T-helper 1 cell treated with Interleukin-12 subunit alpha and Interleukin-12 subunit beta and Interleukin-4 antibody, amounts not matched to agents 30 μg/mL and 1 μg/mL, for 36 hours (primary cell): ENCODE measurements at regions not wholly inside any gene's neighbourhood (a gene's known extent, or its start where the extent isn't known, plus 50 kb on each side); places are given as distances from the start of the nearest gene placed in this dataset.

ENCODE experiments used
- H3K27ac Mint-ChIP-seq: one replicate; pipeline ENCODE4 v1.8.0; 2021; ENCODE audit warnings: mild to moderate bottlenecking, mixed read lengths
- H3K27me3 Mint-ChIP-seq: one replicate; pipeline ENCODE4 v1.8.0; 2021; ENCODE audit warnings: low read depth, mixed read lengths
- H3K36me3 Mint-ChIP-seq: one replicate; pipeline ENCODE4 v1.8.0; 2021; ENCODE audit warnings: low read depth, mixed read lengths
- H3K4me1 Mint-ChIP-seq: one replicate; pipeline ENCODE4 v1.8.0; 2021; ENCODE audit warnings: low read depth, mixed read lengths
- H3K4me3 Mint-ChIP-seq: one replicate; pipeline ENCODE4 v1.8.0; 2021; ENCODE audit warnings: mild to moderate bottlenecking, moderate library complexity, mixed read lengths
- H3K9me3 Mint-ChIP-seq: one replicate; pipeline ENCODE4 v1.8.0; 2021; ENCODE audit warnings: mixed read lengths

- peaks cover 2% of the 10 kb centered on the region for H3K4me1 Mint-ChIP-seq
- no peaks in the 10 kb centered on the region for H3K36me3 Mint-ChIP-seq
- peaks cover 7% of the 10 kb centered on the region for H3K9me3 Mint-ChIP-seq
- no peak overlapping the region for H3K4me3 Mint-ChIP-seq
- H3K27me3 Mint-ChIP-seq = no peaks in the 10 kb centered on the region
- no peak overlapping the region for H3K27ac Mint-ChIP-seq
These were observed 553.0 kb upstream of the ZNF462 start for GRCh38 chr9:106309925-106310324.

- no peak overlapping the region for H3K4me3 Mint-ChIP-seq
- peak overlapping the region; percentile 26 for H3K27ac Mint-ChIP-seq
- peaks cover 2% of the 10 kb centered on the region for H3K4me1 Mint-ChIP-seq
These were observed 552.2 kb upstream of the ZNF462 start for GRCh38 chr9:106310782-106311181.

GRCh38 chr9:106312906-106313305, 550.1 kb upstream of the ZNF462 start:
- Mint-ChIP-seq H3K4me1 (no peaks in the 10 kb centered on the region), H3K36me3 (no peaks in the 10 kb centered on the region), H3K27ac (no peak overlapping the region)

More at GRCh38 chr9:106310782-106311181, 552.2 kb upstream of the ZNF462 start:
- H3K36me3 Mint-ChIP-seq = no peaks in the 10 kb centered on the region
- H3K9me3 Mint-ChIP-seq = peaks cover 7% of the 10 kb centered on the region
- H3K27me3 Mint-ChIP-seq = no peaks in the 10 kb centered on the region

GRCh38 chr9:106314476-106314875, 548.5 kb upstream of the ZNF462 start:
- no peak overlapping the region for H3K4me3 Mint-ChIP-seq
- H3K4me1 Mint-ChIP-seq = no peaks in the 10 kb centered on the region
- H3K9me3 Mint-ChIP-seq = peaks cover 8% of the 10 kb centered on the region
- H3K36me3 Mint-ChIP-seq = no peaks in the 10 kb centered on the region
- H3K27ac Mint-ChIP-seq = no peak overlapping the region
- H3K27me3 Mint-ChIP-seq = no peaks in the 10 kb centered on the region

More at GRCh38 chr9:106312906-106313305, 550.1 kb upstream of the ZNF462 start:
- Mint-ChIP-seq H3K4me3 (no peak overlapping the region), H3K9me3 (peaks cover 3% of the 10 kb centered on the region), H3K27me3 (no peaks in the 10 kb centered on the region)

GRCh38 chr9:106321394-106322180, 541.4 kb upstream of the ZNF462 start:
- Mint-ChIP-seq H3K36me3 (no peaks in the 10 kb centered on the region), H3K27me3 (no peaks in the 10 kb centered on the region), H3K27ac (no peak overlapping the region), H3K4me1 (no peaks in the 10 kb centered on the region), H3K4me3 (no peak overlapping the region), H3K9me3 (peaks cover 5% of the 10 kb centered on the region)

- Mint-ChIP-seq H3K36me3 (no peaks in the 10 kb centered on the region), H3K27me3 (no peaks in the 10 kb centered on the region), H3K27ac (no peak overlapping the region), H3K4me1 (no peaks in the 10 kb centered on the region), H3K4me3 (no peak overlapping the region), H3K9me3 (peaks cover 9% of the 10 kb centered on the region)
These were observed 540.2 kb upstream of the ZNF462 start for GRCh38 chr9:106322706-106323245.

- Mint-ChIP-seq H3K4me1 (no peaks in the 10 kb centered on the region), H3K36me3 (no peaks in the 10 kb centered on the region), H3K27me3 (no peaks in the 10 kb centered on the region), H3K9me3 (peaks cover 8% of the 10 kb centered on the region), H3K27ac (no peak overlapping the region), H3K4me3 (no peak overlapping the region)
These were observed 538.8 kb upstream of the ZNF462 start for GRCh38 chr9:106324053-106324585.

- Mint-ChIP-seq H3K4me1 (no peaks in the 10 kb centered on the region), H3K9me3 (peaks cover 4% of the 10 kb centered on the region), H3K4me3 (no peak overlapping the region), H3K36me3 (no peaks in the 10 kb centered on the region), H3K27ac (no peak overlapping the region), H3K27me3 (no peaks in the 10 kb centered on the region)
These were observed 538.2 kb upstream of the ZNF462 start for GRCh38 chr9:106324591-106325280.

- no peaks in the 10 kb centered on the region for H3K4me1 Mint-ChIP-seq
- H3K27ac Mint-ChIP-seq = no peak overlapping the region
- peaks cover 4% of the 10 kb centered on the region for H3K9me3 Mint-ChIP-seq
- H3K27me3 Mint-ChIP-seq = no peaks in the 10 kb centered on the region
- no peak overlapping the region for H3K4me3 Mint-ChIP-seq
- H3K36me3 Mint-ChIP-seq = no peaks in the 10 kb centered on the region
These were observed 536.5 kb upstream of the ZNF462 start for GRCh38 chr9:106326493-106326892.

GRCh38 chr9:106333481-106333880, 529.5 kb upstream of the ZNF462 start:
- Mint-ChIP-seq H3K27me3 (no peaks in the 10 kb centered on the region), H3K4me3 (no peak overlapping the region), H3K36me3 (no peaks in the 10 kb centered on the region), H3K4me1 (no peaks in the 10 kb centered on the region), H3K9me3 (peaks cover 3% of the 10 kb centered on the region), H3K27ac (no peak overlapping the region)

GRCh38 chr9:106334081-106334480, 528.9 kb upstream of the ZNF462 start:
- H3K27me3 Mint-ChIP-seq = no peaks in the 10 kb centered on the region
- no peak overlapping the region for H3K4me3 Mint-ChIP-seq
- H3K27ac Mint-ChIP-seq = no peak overlapping the region
- no peaks in the 10 kb centered on the region for H3K36me3 Mint-ChIP-seq
- peaks cover 6% of the 10 kb centered on the region for H3K9me3 Mint-ChIP-seq
- no peaks in the 10 kb centered on the region for H3K4me1 Mint-ChIP-seq

- H3K4me1 Mint-ChIP-seq = no peaks in the 10 kb centered on the region
These were observed 523.1 kb upstream of the ZNF462 start for GRCh38 chr9:106339882-106340281.

GRCh38 chr9:106350777-106351176, 512.2 kb upstream of the ZNF462 start:
- no peak overlapping the region for H3K27ac Mint-ChIP-seq
- no peaks in the 10 kb centered on the region for H3K4me1 Mint-ChIP-seq
- no peaks in the 10 kb centered on the region for H3K27me3 Mint-ChIP-seq
- no peak overlapping the region for H3K4me3 Mint-ChIP-seq
- H3K36me3 Mint-ChIP-seq = no peaks in the 10 kb centered on the region
- no peaks in the 10 kb centered on the region for H3K9me3 Mint-ChIP-seq

More at GRCh38 chr9:106339882-106340281, 523.1 kb upstream of the ZNF462 start:
- Mint-ChIP-seq H3K36me3 (no peaks in the 10 kb centered on the region), H3K27ac (no peak overlapping the region), H3K4me3 (no peak overlapping the region), H3K27me3 (no peaks in the 10 kb centered on the region), H3K9me3 (peaks cover 3% of the 10 kb centered on the region)

- Mint-ChIP-seq H3K4me1 (no peaks in the 10 kb centered on the region), H3K36me3 (no peaks in the 10 kb centered on the region), H3K27ac (no peak overlapping the region), H3K27me3 (no peaks in the 10 kb centered on the region), H3K4me3 (no peak overlapping the region), H3K9me3 (peaks cover 17% of the 10 kb centered on the region)
These were observed 506.0 kb upstream of the ZNF462 start for GRCh38 chr9:106356924-106357323.

GRCh38 chr9:106358331-106358730, 504.6 kb upstream of the ZNF462 start:
- Mint-ChIP-seq H3K4me3 (no peak overlapping the region), H3K4me1 (no peaks in the 10 kb centered on the region), H3K27me3 (no peaks in the 10 kb centered on the region), H3K27ac (no peak overlapping the region), H3K36me3 (no peaks in the 10 kb centered on the region), H3K9me3 (peaks cover 24% of the 10 kb centered on the region)
